Tibial nerve (tissue), 4 donors: ENCODE measurements at regions not wholly inside any gene's neighbourhood (a gene's known extent, or its start where the extent isn't known, plus 50 kb on each side); places are given as distances from the start of the nearest gene placed in this dataset.
A peak's percentile ranks its signal among the peaks of the same experiment; 100 is the strongest.

Experiments
- DNase-seq, 2 donors: peaks; one replicate each; pipeline ENCODE4 v3.0.0-alpha.2; 2019; ENCODE audit warnings: low spot score in 2 of 2
- H3K27ac ChIP-seq, 4 donors: fragments of 200-600 bp; sonication (generic) in 3 of 4; one replicate each; pipeline ENCODE4 v1.5.1; 2017 to 2019; ENCODE audit warnings: mild to moderate bottlenecking in 1 of 4
- H3K27me3 ChIP-seq, 2 donors: fragments of 200-600 bp; sonication (generic) in 1 of 2; one replicate each; pipeline versions ENCODE4 v1.5.1 to v1.6.0; 2017 to 2019
- H3K36me3 ChIP-seq, 3 donors: fragments of 200-600 bp; sonication (generic); one replicate each; pipeline ENCODE4 v1.5.1; 2018 to 2019
- H3K4me1 ChIP-seq, 4 donors: fragments of 200-600 bp; sonication (generic) in 3 of 4; one replicate each; pipeline ENCODE4 v1.5.1; 2017 to 2019
- H3K4me3 ChIP-seq, 4 donors: fragments of 200-600 bp; sonication (generic) in 3 of 4; one replicate each; pipeline ENCODE4 v1.5.1; 2017 to 2019; ENCODE audit warnings: mild to moderate bottlenecking in 1 of 4, moderate library complexity in 1 of 4
- H3K9me3 ChIP-seq, 4 donors: fragments of 200-600 bp; sonication (generic) in 3 of 4; one replicate each; pipeline ENCODE4 v1.5.1; 2017 to 2019
- EP300 ChIP-seq, 2 donors: sonication (generic); formaldehyde crosslinking; IDR thresholded peaks; one replicate each; pipeline ENCODE4 v1.6.1; 2017; ENCODE audit warnings: antibody characterized with exemption in 2 of 2, mild to moderate bottlenecking in 1 of 2
- POLR2A ChIP-seq, 2 donors: fragments of 450-650 bp; IDR thresholded peaks; one replicate each; pipeline ENCODE4 v1.6.1; 2017; ENCODE audit warnings: antibody characterized with exemption in 2 of 2, mild to moderate bottlenecking in 2 of 2, moderate library complexity in 2 of 2
- WGBS, 2 donors: methylation state at CpG; one replicate each; pipeline ENCODE4 v1.1.5; 2018; 5-methylcytosine and 5-hydroxymethylcytosine counted together
- TF ChIP-seq, protein P1 (sequence below), 5 experiments: fragments of 200-600 bp in 3 of 5; fragments of 450-650 bp in 2 of 5; sonication (generic) in 3 of 5; IDR thresholded peaks; one replicate each; pipeline ENCODE4 v1.5.1; 2016 to 2019; ENCODE audit warnings: antibody characterized with exemption in 5 of 5, mild to moderate bottlenecking in 3 of 5, moderate library complexity in 2 of 5

DNA sequence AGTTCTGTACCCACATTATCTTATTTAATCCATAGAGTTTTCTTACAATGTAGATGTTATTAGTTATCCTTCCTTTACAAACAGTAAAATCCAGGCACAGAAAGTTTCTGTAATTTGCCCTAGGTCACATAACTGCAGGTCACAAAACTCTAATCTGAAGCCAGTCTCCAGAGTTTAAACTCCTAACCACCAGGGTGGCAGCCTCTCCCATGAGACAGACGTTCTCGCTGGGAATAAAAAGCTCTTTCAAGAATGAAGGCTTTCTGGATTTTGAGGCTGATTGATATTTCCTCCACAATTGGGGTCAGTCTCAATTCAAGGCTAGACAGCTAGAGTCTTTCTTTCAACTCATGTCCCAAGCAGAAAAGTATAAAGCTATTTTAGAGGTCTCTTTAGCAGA lies 95.8 kb upstream of the PLEKHG7 start:
- no peak for DNase-seq
- Histone ChIP-seq H3K4me1 (peaks cover 0 to 34% (median 0%) of the 10 kb centered on the region in 4 donors), H3K4me3 (no peak overlapping the region), H3K27me3 (no peaks in the 10 kb centered on the region), H3K27ac (peak overlapping the region in 1 of 4 donors; percentile 40), H3K36me3 (no peaks in the 10 kb centered on the region), H3K9me3 (no peaks in the 10 kb centered on the region)
- no peak for TF ChIP-seq POLR2A (IDR thresholded peaks at IDR 0.05)
- TF ChIP-seq EP300 (IDR thresholded peaks at IDR 0.05) = no peak
- TF ChIP-seq, protein P1, sequence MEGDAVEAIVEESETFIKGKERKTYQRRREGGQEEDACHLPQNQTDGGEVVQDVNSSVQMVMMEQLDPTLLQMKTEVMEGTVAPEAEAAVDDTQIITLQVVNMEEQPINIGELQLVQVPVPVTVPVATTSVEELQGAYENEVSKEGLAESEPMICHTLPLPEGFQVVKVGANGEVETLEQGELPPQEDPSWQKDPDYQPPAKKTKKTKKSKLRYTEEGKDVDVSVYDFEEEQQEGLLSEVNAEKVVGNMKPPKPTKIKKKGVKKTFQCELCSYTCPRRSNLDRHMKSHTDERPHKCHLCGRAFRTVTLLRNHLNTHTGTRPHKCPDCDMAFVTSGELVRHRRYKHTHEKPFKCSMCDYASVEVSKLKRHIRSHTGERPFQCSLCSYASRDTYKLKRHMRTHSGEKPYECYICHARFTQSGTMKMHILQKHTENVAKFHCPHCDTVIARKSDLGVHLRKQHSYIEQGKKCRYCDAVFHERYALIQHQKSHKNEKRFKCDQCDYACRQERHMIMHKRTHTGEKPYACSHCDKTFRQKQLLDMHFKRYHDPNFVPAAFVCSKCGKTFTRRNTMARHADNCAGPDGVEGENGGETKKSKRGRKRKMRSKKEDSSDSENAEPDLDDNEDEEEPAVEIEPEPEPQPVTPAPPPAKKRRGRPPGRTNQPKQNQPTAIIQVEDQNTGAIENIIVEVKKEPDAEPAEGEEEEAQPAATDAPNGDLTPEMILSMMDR (IDR thresholded peaks at IDR 0.05) = no peak
- WGBS, 2 donors = 47 to 71% methylated on average over 2 of the region's 2 CpGs

DNA sequence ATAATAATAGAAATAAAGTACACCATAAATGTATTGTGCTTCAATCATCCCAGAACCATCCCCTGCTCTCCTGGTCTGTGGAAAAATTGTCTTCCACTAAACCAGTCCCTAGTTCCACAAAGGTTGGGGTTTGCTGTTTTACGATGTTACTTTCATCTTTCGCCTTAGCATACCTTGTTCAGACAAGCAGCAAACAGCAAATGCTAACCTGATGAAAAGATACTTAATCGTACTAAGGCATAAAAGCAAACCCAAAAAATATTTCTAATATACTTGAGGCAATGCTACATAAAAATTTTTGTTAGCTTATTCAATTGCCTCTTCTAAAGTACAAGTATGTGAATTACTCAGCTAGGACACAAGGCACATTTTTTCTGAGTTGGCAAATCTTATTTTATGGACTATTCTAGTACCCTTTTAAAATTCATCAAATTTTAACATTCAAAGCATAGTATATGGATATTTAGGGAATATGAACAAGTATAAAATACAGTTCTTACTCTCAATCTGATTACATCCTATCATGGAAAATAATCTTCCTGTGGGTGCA lies 97.1 kb upstream of the PLEKHG7 start:
- Histone ChIP-seq H3K27me3 (no peaks in the 10 kb centered on the region), H3K4me3 (no peak overlapping the region), H3K9me3 (peaks cover 0 to under 1% (median 0%) of the 10 kb centered on the region in 4 donors), H3K4me1 (peaks cover 0 to 34% (median 0%) of the 10 kb centered on the region in 4 donors), H3K36me3 (no peaks in the 10 kb centered on the region), H3K27ac (peak overlapping the region in 1 of 4 donors; percentile 68)
- 63 to 81% methylated on average over 3 of the region's 3 CpGs for WGBS, 2 donors
- no peak for DNase-seq
- TF ChIP-seq, protein P1 (IDR thresholded peaks at IDR 0.05) = no peak
- TF ChIP-seq POLR2A (IDR thresholded peaks at IDR 0.05) = no peak
- no peak for TF ChIP-seq EP300 (IDR thresholded peaks at IDR 0.05)

DNA sequence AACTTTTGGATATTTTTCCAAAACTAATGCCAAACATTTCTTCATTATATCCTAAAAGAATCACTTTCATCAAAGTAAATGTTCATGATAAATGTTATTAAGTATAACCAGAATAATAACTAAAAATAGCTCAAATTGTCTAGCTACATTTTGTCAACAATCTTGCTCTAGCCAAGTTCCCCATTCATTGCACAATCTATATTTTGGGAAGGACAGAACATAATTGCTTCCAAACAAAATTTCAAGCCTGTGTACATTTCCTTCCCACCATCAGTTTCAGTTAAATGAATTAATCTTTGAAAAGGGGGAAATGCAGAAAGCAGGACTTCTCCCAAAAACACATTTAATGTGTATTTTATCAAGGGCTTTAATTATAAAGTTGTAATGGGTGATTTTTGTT lies 98.0 kb upstream of the PLEKHG7 start:
- Histone ChIP-seq H3K9me3 (peaks cover 0 to 10% (median 0%) of the 10 kb centered on the region in 4 donors), H3K4me3 (no peak overlapping the region), H3K4me1 (peaks cover 0 to 34% (median 0%) of the 10 kb centered on the region in 4 donors), H3K36me3 (no peaks in the 10 kb centered on the region), H3K27me3 (no peaks in the 10 kb centered on the region), H3K27ac (peak overlapping the region in 2 of 4 donors; percentile 68 to 71)
- DNase-seq = no peak
- peak; percentile 61 to 67 for TF ChIP-seq EP300 (IDR thresholded peaks at IDR 0.05)
- TF ChIP-seq POLR2A (IDR thresholded peaks at IDR 0.05) = no peak

GRCh38 chr12:92603741-92604432 lies 98.9 kb upstream of the PLEKHG7 start:
- Histone ChIP-seq H3K36me3 (no peaks in the 10 kb centered on the region), H3K4me1 (peaks cover 0 to 34% (median 0%) of the 10 kb centered on the region in 4 donors), H3K9me3 (peaks cover 0 to 13% (median 0%) of the 10 kb centered on the region in 4 donors), H3K4me3 (no peak overlapping the region), H3K27ac (peak overlapping the region in 1 of 4 donors; percentile 71), H3K27me3 (no peaks in the 10 kb centered on the region)
- WGBS, 2 donors = 76 to 84% methylated on average over 2 of the region's 2 CpGs
- no peak for DNase-seq
- TF ChIP-seq POLR2A (IDR thresholded peaks at IDR 0.05) (no peak), EP300 (IDR thresholded peaks at IDR 0.05) (no peak)
- TF ChIP-seq, protein P1 (IDR thresholded peaks at IDR 0.05) = no peak

DNA sequence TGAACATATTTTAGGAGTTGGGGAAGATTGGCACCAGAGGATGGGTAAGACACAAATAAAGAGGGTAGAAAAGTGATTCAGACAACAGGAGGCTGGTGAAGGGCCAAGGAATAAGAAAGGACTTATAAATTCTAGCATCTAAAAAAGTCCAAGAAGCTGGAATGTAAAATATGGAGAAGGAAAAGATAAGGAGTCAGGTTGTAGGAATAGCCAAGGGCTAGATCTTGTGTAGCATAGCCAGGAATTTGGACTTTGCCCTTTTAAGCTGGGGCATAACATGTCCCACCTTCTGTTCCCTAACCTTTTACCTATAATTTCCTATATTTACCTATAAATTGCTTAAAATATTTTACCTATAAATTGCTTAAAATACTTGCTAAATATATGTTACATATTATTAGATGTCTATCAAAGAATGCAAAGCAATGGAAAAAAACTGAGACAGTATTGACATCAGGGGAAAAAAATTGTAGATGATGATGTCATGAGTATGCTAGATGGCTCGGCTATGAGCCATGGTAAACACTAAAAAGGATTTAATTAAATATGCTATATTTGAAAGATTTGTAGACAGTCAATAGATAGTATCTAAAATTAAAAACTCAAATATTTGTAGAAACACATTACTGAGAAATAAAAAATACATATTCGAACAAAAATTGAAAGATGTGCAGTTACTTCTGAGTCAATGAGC lies 99.7 kb upstream of the PLEKHG7 start:
- Histone ChIP-seq H3K4me1 (peaks cover 0 to 26% (median 0%) of the 10 kb centered on the region in 4 donors), H3K27ac (peak overlapping the region in 1 of 4 donors; percentile 71), H3K9me3 (peaks cover 0 to 13% (median 0%) of the 10 kb centered on the region in 4 donors), H3K27me3 (no peaks in the 10 kb centered on the region), H3K36me3 (no peaks in the 10 kb centered on the region), H3K4me3 (no peak overlapping the region)
- TF ChIP-seq, protein P1 (IDR thresholded peaks at IDR 0.05) = no peak
- TF ChIP-seq EP300 (IDR thresholded peaks at IDR 0.05) = no peak
- no peak for TF ChIP-seq POLR2A (IDR thresholded peaks at IDR 0.05)
- no peak for DNase-seq
- 71 to 77% methylated on average over 2 of the region's 2 CpGs for WGBS, 2 donors
